Endothelial cell of umbilical vein (primary cell): ENCODE measurements at regions not wholly inside any gene's neighbourhood (a gene's known extent, or its start where the extent isn't known, plus 50 kb on each side); places are given as distances from the start of the nearest gene placed in this dataset.

Source experiments
- BruUV-seq: library from RNA; stranded (reverse); fragments of 400-500 nt; replicated peaks from 2 replicates; lab custom pipeline; 2021; lab: Mats Ljungman, UMichigan
- CTCF ChIA-PET: fragments of 300-600, 350-600 bp; sonication (Branson Sonifier 250); formaldehyde crosslinking; loops from one replicate; lab custom pipeline; 2021; ENCODE audit warnings: antibody characterized with exemption, inconsistent platforms; lab: Charles Lee
- POLR2A ChIA-PET: fragments of 300-600, 350-600 bp; sonication (Branson Sonifier 250); formaldehyde crosslinking; loops from one replicate; lab custom pipeline; 2021; ENCODE audit warnings: antibody characterized with exemption, inconsistent platforms; lab: Charles Lee
- DNase-seq: peaks from one replicate; pipeline ENCODE4 v3.0.0-alpha.2; 2011; ENCODE audit warnings: low read depth, low spot score
- FAIRE-seq: peaks from 2 replicates; lab custom pipeline; 2011; peaks lifted over from hg19 to GRCh38; lab: Jason Lieb, UNC
- H2AFZ ChIP-seq: 2 replicates; pipeline ENCODE4 v1.6.0; 2012; ENCODE audit warnings: low read depth, low read length, control low read depth, inconsistent platforms
- H3K27ac ChIP-seq: 2 replicates; pipeline ENCODE4 v1.5.1; 2011; ENCODE audit warnings: low read depth, mild to moderate bottlenecking, control low read depth, low read length, moderate library complexity; ENCODE audit not compliant: insufficient read depth
- H3K27me3 ChIP-seq, 2 experiments: 2 replicates each; pipeline versions ENCODE4 v1.6.0 to v1.6.1; 2011; ENCODE audit warnings: low read length in 2 of 2, mixed read lengths in 1 of 2; ENCODE audit not compliant: control insufficient read depth in 2 of 2, insufficient read depth in 2 of 2
- H3K36me3 ChIP-seq, 2 experiments: 2 replicates in 1 of 2; 3 replicates in 1 of 2; pipeline ENCODE4 v1.5.1; 2011; ENCODE audit warnings: low read length in 2 of 2, mild to moderate bottlenecking in 1 of 2, moderate library complexity in 1 of 2; ENCODE audit not compliant: control insufficient read depth in 2 of 2, insufficient read depth in 2 of 2; ENCODE audit errors: extremely low read depth in 1 of 2
- H3K4me1 ChIP-seq: 3 replicates; pipeline ENCODE4 v1.5.1; 2011; ENCODE audit warnings: mild to moderate bottlenecking, low read length; ENCODE audit not compliant: control insufficient read depth, insufficient read depth; ENCODE audit errors: extremely low read depth
- H3K4me2 ChIP-seq: 2 replicates; pipeline ENCODE4 v1.6.1; 2011; ENCODE audit warnings: low read length, control low read depth, mixed read lengths; ENCODE audit not compliant: insufficient read depth
- H3K4me3 ChIP-seq, 3 experiments: fragments of 200-600 bp in 1 of 3; sonication (generic), shearing (Covaris generic) in 1 of 3; replicated peaks in 1 of 3; 2 replicates each; pipeline ENCODE4 v1.5.1; 2011 to 2016; ENCODE audit warnings: control low read depth in 3 of 3, low read length in 3 of 3, mild to moderate bottlenecking in 2 of 3, inconsistent platforms in 1 of 3, low read depth in 1 of 3, moderate library complexity in 1 of 3; ENCODE audit not compliant: insufficient read depth in 1 of 3
- H3K79me2 ChIP-seq: 2 replicates; pipeline ENCODE4 v1.6.0; 2012; ENCODE audit warnings: low read length, inconsistent platforms; ENCODE audit not compliant: control insufficient read depth, insufficient read depth
- H3K9ac ChIP-seq: replicated peaks from 2 replicates; pipeline ENCODE3; 2011; ENCODE audit warnings: low read length, control low read depth; ENCODE audit not compliant: insufficient read depth; ENCODE audit errors: extremely low read depth
- H3K9me1 ChIP-seq: replicated peaks from 3 replicates; pipeline ENCODE4 v1.6.0; 2011; ENCODE audit warnings: mild to moderate bottlenecking, low read length; ENCODE audit not compliant: control insufficient read depth, insufficient read depth; ENCODE audit errors: extremely low read depth
- H3K9me3 ChIP-seq: replicated peaks from 2 replicates; pipeline ENCODE4 v1.5.1; 2012; ENCODE audit warnings: low read length, inconsistent platforms; ENCODE audit not compliant: control insufficient read depth, insufficient read depth
- H4K20me1 ChIP-seq: replicated peaks from 2 replicates; pipeline ENCODE3; 2011; ENCODE audit warnings: mild to moderate bottlenecking, low read length; ENCODE audit not compliant: control insufficient read depth, insufficient read depth; ENCODE audit errors: extremely low read depth
- CTCF ChIP-seq, 2 donors: IDR thresholded peaks; 1 replicate in 1 of 2; 2 replicates in 1 of 2; pipeline ENCODE4 v1.5.1; 2011; ENCODE audit warnings: low read length in 2 of 2, mild to moderate bottlenecking in 2 of 2, moderate library complexity in 2 of 2, control low read depth in 1 of 2, inconsistent platforms in 1 of 2, low read depth in 1 of 2; ENCODE audit not compliant: insufficient read depth in 1 of 2; ENCODE audit errors: extremely low read depth in 1 of 2
- EZH2 ChIP-seq: IDR thresholded peaks from 2 replicates; pipeline ENCODE4 v1.6.1; 2012; ENCODE audit warnings: borderline replicate concordance, low read depth, mild to moderate bottlenecking, moderate library complexity, low read length, inconsistent platforms; ENCODE audit not compliant: severe bottlenecking
- FOS ChIP-seq: IDR thresholded peaks from 2 replicates; pipeline ENCODE4 v1.6.1; 2011; ENCODE audit warnings: mild to moderate bottlenecking, low read length, moderate library complexity, borderline replicate concordance; ENCODE audit not compliant: insufficient read depth
- GATA2 ChIP-seq: IDR thresholded peaks from 2 replicates; pipeline ENCODE4 v1.7.0; 2011; ENCODE audit warnings: low read depth, mild to moderate bottlenecking, moderate library complexity, mixed read lengths, low read length; ENCODE audit not compliant: insufficient read length, insufficient read depth
- JUN ChIP-seq: IDR thresholded peaks from 2 replicates; pipeline ENCODE4 v1.6.1; 2011; ENCODE audit warnings: borderline replicate concordance, low read depth; ENCODE audit not compliant: insufficient read length, insufficient read depth
- MAX ChIP-seq: IDR thresholded peaks from 2 replicates; pipeline ENCODE4 v1.6.1; 2011; ENCODE audit not compliant: insufficient read depth, insufficient read length
- MYC ChIP-seq: IDR thresholded peaks from one replicate; pipeline ENCODE4 v1.6.1; 2011; ENCODE audit warnings: mild to moderate bottlenecking, low read depth, low read length
- POLR2A ChIP-seq: IDR thresholded peaks from 2 replicates; pipeline ENCODE4 v1.6.1; 2012; ENCODE audit warnings: low read depth, mild to moderate bottlenecking, control low read depth, low read length
- POLR2AphosphoS5 ChIP-seq: IDR thresholded peaks from 2 replicates; pipeline ENCODE4 v1.6.1; 2012; ENCODE audit warnings: low read depth, mild to moderate bottlenecking, control low read depth, low read length, moderate library complexity; ENCODE audit not compliant: insufficient read depth
- dilution Hi-C: fragments of 300-500 bp; cut with MboI; formaldehyde crosslinking; loops from one replicate; pipeline ENCODE4 v1.15.0; 2019; ENCODE audit warnings: low sequenced_read_pairs; ENCODE audit not compliant: extremely low pct_ligation_motif_present
- intact Hi-C: fragments of 100-400 bp; cut with micrococcal nuclease; formaldehyde crosslinking; loops from one replicate; pipeline ENCODE4 v1.10.0; 2022

- no peaks in the 10 kb centered on the region for H3K4me1 ChIP-seq
- POLR2A ChIA-PET: no interaction called here
- no peaks in the 10 kb centered on the region for H3K27me3 ChIP-seq
- H3K36me3 ChIP-seq: no peaks in the 10 kb centered on the region
- dilution Hi-C loops (no loop called here), intact Hi-C loops (no loop called here)
- H3K4me2 ChIP-seq: no peak overlapping the region
- no peak overlapping the region for H3K27ac ChIP-seq
- no peak overlapping the region for H3K4me3 ChIP-seq
- H3K79me2 ChIP-seq: no peaks in the 10 kb centered on the region
- FAIRE-seq (no peak), DNase-seq (no peak)
- no TSS peak for BruUV-seq
- H3K9me3 ChIP-seq: no peaks in the 10 kb centered on the region
- H3K9me1 ChIP-seq: no peaks in the 10 kb centered on the region
- CTCF ChIA-PET: no interaction called here
- no peak overlapping the region for H2AFZ ChIP-seq
- no peak overlapping the region for H3K9ac ChIP-seq
- TF ChIP-seq GATA2 (no peak), MAX (no peak), EZH2 (no peak), FOS (no peak), POLR2AphosphoS5 (no peak), POLR2A (no peak), JUN (no peak), CTCF (IDR thresholded peaks at IDR 0.05; ENCODE audit: extremely low read depth in 1 of 2, insufficient read depth in 1 of 2, low read depth in 1 of 2, low read length in 2 of 2) (no peak), MYC (no peak)
- no peaks in the 10 kb centered on the region for H4K20me1 ChIP-seq
These were observed 1138.1 kb downstream of the REEP3 start for GRCh38 chr10:64659311-64659710.
